Left colon (tissue), 2 donors: ENCODE measurements at regions not wholly inside any gene's neighbourhood (a gene's known extent, or its start where the extent isn't known, plus 50 kb on each side); places are given as distances from the start of the nearest gene placed in this dataset.
"Not testable (repeated sequence)": the region's sequence is repeated elsewhere in the genome, so short reads cannot be mapped to it uniquely, and the experiment has no call there.

Source experiments
- ATAC-seq: fragments of 200-7000 bp; cut with Tn5 transposase; one replicate; pipeline ENCODE4 v1.9.1; 2020; ENCODE audit warnings: mild to moderate bottlenecking, moderate library complexity
- DNase-seq, 2 donors: peaks; one replicate each; pipeline ENCODE4 v3.0.0-alpha.2; 2020
- intact Hi-C, 2 donors: fragments of 100-400 bp; cut with DNase I in 1 of 2; cut with micrococcal nuclease in 1 of 2; formaldehyde crosslinking; loops; one replicate each; pipeline versions ENCODE4 v1.11.2 to v1.14.0; 2022; cut with DNase I, micrococcal nuclease
- donor health status: DM: no; HTN: no; CAD: no.
- donor health status: DM: yes; HTN: yes; CAD: no.

- ATAC-seq (no peak), DNase-seq (no peak)
- intact Hi-C loops = no loop called here
These were observed 59.8 kb upstream of the C5orf63 start for GRCh38 chr5:127133071-127133470.

- no peak for DNase-seq
- intact Hi-C loops = no loop called here
- ATAC-seq = no peak
These were observed 63.6 kb upstream of the C5orf63 start for GRCh38 chr5:127136908-127137307.

- DNase-seq = no peak
- intact Hi-C loops = no loop called here
- no peak for ATAC-seq
These were observed 70.4 kb upstream of the C5orf63 start for GRCh38 chr5:127143722-127144121.

- intact Hi-C loops = no loop called here
- ATAC-seq = no peak
- DNase-seq = no peak
These were observed 79.7 kb upstream of the C5orf63 start for GRCh38 chr5:127153031-127153430.

GRCh38 chr5:127153521-127153920 is 80.2 kb upstream of the C5orf63 start:
- intact Hi-C loops = no loop called here
- no peak for DNase-seq
- ATAC-seq = no peak

- ATAC-seq = peak; percentile 98
- no peak for DNase-seq
- intact Hi-C loops = no loop called here
These were observed 90.4 kb upstream of the C5orf63 start for GRCh38 chr5:127163750-127164149.

GRCh38 chr5:127170918-127171600 is 97.8 kb upstream of the C5orf63 start:
- no peak for ATAC-seq
- intact Hi-C loops = no loop called here

GRCh38 chr5:127176769-127177168 is 103.5 kb upstream of the C5orf63 start:
- no peak for DNase-seq
- intact Hi-C loops = no loop called here
- no peak for ATAC-seq

More at GRCh38 chr5:127170918-127171600, 97.8 kb upstream of the C5orf63 start:
- no peak for DNase-seq

GRCh38 chr5:127182631-127183030 is 108.0 kb upstream of the MEGF10 start:
- not testable (repeated sequence) for ATAC-seq

GRCh38 chr5:127183332-127183731 is 107.3 kb upstream of the MEGF10 start:
- DNase-seq (no peak), ATAC-seq (no peak)
- intact Hi-C loops = no loop called here

More at GRCh38 chr5:127182631-127183030, 108.0 kb upstream of the MEGF10 start:
- intact Hi-C loops, DNase-seq: not testable (repeated sequence)

- DNase-seq (no peak), ATAC-seq (no peak)
- intact Hi-C loops = no loop called here
These were observed 105.7 kb upstream of the MEGF10 start for GRCh38 chr5:127184851-127185250.

- ATAC-seq (no peak), DNase-seq (no peak)
- intact Hi-C loops = no loop called here
These were observed 103.9 kb upstream of the MEGF10 start for GRCh38 chr5:127186657-127187056.

GRCh38 chr5:127187706-127188105 is 102.9 kb upstream of the MEGF10 start:
- no peak for ATAC-seq

GRCh38 chr5:127192150-127192549 is 98.4 kb upstream of the MEGF10 start:
- intact Hi-C loops = no loop called here
- no peak for DNase-seq
- ATAC-seq = no peak

More at GRCh38 chr5:127187706-127188105, 102.9 kb upstream of the MEGF10 start:
- intact Hi-C loops = no loop called here
- DNase-seq = no peak

- DNase-seq (no peak), ATAC-seq (no peak)
- intact Hi-C loops = no loop called here
These were observed 97.7 kb upstream of the MEGF10 start for GRCh38 chr5:127192836-127193338.

GRCh38 chr5:127196042-127196441 is 94.6 kb upstream of the MEGF10 start:
- ATAC-seq = no peak

GRCh38 chr5:127197402-127198167 is 93.0 kb upstream of the MEGF10 start:
- intact Hi-C loops, DNase-seq, ATAC-seq: not testable (repeated sequence)

More at GRCh38 chr5:127196042-127196441, 94.6 kb upstream of the MEGF10 start:
- DNase-seq = no peak
- intact Hi-C loops = no loop called here

- DNase-seq, intact Hi-C loops, ATAC-seq: not testable (repeated sequence)
These were observed 87.9 kb upstream of the MEGF10 start for GRCh38 chr5:127202738-127203137.

GRCh38 chr5:127203818-127204217 is 86.8 kb upstream of the MEGF10 start:
- intact Hi-C loops = no loop called here
- ATAC-seq = no peak
- DNase-seq = no peak

- intact Hi-C loops = no loop called here
- ATAC-seq (no peak), DNase-seq (no peak)
These were observed 85.4 kb upstream of the MEGF10 start for GRCh38 chr5:127205147-127205546.
